GM18861 (cell line): ENCODE measurements at regions not wholly inside any gene's neighbourhood (a gene's known extent, or its start where the extent isn't known, plus 50 kb on each side); places are given as distances from the start of the nearest gene placed in this dataset.
"Not testable (repeated sequence)": the region's sequence is repeated elsewhere in the genome, so short reads cannot be mapped to it uniquely, and the experiment has no call there.

Experiments
- ATAC-seq: cut with Tn5 transposase; IDR thresholded peaks from one replicate; pipeline ENCODE4 v1.9.1; 2021; ENCODE audit not compliant: unreplicated experiment

DNA sequence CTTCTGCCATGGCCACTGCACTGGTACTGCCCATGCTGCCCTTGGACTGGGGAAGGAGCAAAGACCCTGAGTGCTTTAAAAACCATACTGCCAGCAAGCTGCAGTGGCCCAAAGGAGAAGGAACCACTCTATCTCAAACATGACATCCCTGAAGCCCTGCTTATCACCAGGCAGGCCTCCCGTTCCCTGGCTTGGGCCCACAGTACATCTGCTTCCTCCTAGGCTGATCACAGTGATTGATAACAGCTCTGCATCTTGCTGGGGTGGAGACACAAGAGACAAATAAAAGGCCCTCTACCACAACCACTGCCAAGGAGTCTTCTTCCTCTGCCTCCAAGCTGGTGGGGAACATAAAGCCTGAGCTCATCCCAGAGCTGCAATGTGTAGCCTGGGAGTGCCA lies 567.5 kb downstream of the TRHDE start:
- ATAC-seq: no peak

DNA sequence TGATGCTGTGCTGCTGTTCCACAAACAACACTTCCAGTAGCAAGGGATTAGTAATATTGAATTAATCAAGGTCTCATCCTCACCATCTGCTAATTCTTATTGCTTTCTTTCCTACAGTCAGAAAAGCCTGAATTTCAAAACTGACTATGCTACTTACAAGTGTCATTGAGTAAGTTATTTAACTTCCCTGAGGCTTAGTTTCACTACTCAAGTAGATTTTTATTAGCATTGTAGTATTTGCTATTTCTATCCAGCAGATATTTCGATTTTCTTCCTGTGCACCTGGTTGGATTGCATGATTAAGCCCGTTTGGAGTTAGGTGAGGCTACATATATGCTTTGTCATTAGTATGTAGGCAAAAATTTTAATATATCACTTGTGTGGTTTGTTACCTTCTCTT lies 591.5 kb downstream of the TRHDE start:
- ATAC-seq: no peak

- ATAC-seq: no peak
Observed at GRCh38 chr12:72865921-72866320, 593.8 kb downstream of the TRHDE start.

- no peak for ATAC-seq
Observed at GRCh38 chr12:72869024-72869423, 596.9 kb downstream of the TRHDE start.

- no peak for ATAC-seq
Observed at GRCh38 chr12:72872238-72872887, 600.2 kb downstream of the TRHDE start.

DNA sequence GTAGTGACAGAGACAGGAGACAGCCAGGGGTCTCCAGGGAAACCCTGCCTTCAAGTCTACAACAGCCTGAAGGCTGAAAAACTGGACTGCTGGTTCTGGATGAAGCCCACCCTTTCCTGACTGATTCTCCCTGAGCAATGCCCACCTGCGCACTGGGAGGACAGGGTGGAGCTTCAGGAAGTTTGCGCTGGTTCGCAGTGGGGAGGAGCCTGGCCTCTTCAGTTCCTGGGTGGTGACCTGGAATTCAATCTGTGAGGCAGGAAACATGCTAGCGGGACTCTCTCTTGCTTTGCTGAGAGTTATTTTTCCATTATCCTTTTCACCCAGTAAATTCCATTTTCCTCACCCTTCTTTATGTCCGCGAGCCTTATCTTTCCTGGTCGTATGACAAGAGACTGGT lies 600.8 kb downstream of the TRHDE start:
- no peak for ATAC-seq

- no peak for ATAC-seq
Observed at GRCh38 chr12:72876092-72876491, 603.9 kb downstream of the TRHDE start.

- ATAC-seq: no peak
Observed at GRCh38 chr12:72888693-72889092, 616.5 kb downstream of the TRHDE start.

GRCh38 chr12:72889791-72890190 lies 617.6 kb downstream of the TRHDE start:
- no peak for ATAC-seq

DNA sequence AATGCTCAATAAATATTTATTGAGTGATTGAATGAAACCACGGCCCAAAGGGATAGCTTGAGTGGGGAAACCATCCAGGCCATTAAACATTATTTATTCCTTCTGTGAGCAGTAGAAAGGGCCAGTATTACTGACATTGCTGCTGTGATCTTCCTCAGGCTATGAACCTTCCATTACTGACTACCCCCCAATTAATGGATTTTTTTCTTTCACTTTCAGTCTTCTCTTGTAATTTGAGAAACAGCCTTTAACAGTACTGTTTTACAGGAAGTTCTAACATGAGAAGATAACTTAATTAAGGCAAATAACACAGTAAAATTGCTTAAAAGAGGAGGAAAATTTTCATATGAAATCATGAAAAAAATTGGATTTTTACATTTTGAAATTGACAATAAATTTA lies 629.5 kb downstream of the TRHDE start:
- ATAC-seq: no peak

DNA sequence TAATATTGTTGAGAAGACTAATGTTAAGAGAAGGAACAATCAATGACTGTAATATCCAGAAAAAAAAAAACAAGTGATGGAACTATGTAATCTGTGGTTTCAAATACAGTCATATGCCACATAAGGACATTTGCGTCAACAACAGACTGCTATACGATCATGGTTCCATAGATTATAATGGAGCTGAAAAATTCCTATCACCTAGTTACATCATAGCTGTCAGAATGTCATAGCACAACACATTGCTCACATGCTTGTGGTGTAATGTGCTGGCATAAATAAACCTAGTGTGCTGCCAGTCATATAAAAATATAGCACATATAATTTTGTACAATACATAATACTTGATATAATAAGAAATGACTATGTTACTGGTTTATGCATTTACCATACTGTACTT lies 653.5 kb downstream of the TRHDE start:
- no peak for ATAC-seq

- ATAC-seq: not testable (repeated sequence)
Observed at GRCh38 chr12:72931838-72932237, 659.7 kb downstream of the TRHDE start.

DNA sequence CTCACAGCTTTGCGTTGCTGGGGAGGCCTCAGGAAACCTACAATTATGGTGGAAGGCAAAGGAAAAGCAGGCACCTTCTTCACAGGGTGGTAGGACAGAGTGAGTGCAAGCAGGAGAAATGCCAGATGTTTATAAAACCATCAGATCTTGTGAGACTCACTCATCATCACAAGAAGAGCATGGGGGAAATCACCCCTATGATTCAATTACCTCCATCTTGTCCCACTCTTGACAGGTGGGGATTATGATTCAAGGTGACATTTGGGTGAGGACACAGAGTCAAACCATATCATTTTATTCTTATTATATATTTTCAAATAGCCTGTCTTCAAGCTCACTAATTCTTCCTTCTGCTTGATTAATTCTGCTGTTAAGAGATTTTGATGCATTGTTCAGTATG lies 665.3 kb downstream of the TRHDE start:
- no peak for ATAC-seq

DNA sequence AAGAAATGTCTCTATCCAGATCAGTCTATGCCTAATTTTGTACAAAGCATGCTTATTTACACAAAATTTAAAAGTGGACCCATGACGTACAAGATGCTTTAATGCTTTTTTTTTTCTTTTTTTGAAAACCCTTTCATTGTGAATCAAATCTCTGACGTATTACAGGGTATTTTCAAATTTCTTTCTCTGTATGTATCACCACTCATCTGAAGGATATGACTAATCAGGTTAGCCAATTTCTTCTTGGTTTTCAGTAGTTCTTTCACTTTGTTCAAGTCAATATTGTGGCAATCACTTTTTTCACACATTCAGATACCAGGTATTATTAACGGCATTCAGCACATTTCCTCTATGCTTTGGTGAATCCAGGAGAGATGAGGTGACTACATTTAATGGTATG lies 685.3 kb downstream of the TRHDE start:
- ATAC-seq: no peak

DNA sequence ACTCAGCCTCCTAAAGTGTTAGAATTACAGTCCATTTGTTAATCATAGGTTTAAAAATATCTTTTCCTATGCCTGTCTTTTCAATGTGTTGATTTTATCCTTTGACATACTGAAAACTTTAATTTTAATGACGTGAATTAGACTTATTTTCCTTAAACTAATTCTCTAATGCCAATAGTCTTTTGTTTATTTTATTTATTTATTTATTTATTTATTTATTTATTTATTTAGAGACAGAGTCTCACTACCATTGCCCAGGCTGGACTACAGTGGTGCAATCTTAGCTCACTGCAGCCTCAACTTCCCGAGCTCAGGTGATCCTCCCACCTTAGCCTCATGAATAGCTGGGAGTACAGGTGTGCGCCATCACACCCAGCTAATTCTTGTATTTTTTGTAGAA lies 694.5 kb downstream of the TRHDE start:
- no peak for ATAC-seq

- no peak for ATAC-seq
Observed at GRCh38 chr12:72974954-72975555, 702.9 kb downstream of the TRHDE start.

DNA sequence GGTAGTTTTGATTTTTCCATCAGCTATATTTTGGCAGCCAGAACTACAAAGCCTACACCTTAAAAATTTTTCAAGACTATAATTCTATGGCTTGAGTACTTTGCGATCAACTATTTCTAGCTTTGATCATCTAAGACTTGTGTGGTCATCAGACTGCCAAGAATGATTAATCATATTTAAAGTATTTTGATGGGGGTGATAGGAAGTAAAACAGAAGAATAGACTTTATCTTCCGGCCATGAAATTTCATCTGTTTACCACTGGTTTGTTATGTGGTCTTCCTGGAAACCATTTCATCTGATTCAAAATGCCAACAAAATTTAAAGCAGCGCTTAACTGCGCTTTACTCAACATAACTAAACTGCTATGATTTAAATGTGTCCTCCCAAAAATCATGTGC lies 706.8 kb downstream of the TRHDE start:
- ATAC-seq: no peak

- ATAC-seq: no peak
Observed at GRCh38 chr12:72982356-72982755, 710.2 kb downstream of the TRHDE start.

GRCh38 chr12:72986963-72987362 lies 714.8 kb downstream of the TRHDE start:
- no peak for ATAC-seq

DNA sequence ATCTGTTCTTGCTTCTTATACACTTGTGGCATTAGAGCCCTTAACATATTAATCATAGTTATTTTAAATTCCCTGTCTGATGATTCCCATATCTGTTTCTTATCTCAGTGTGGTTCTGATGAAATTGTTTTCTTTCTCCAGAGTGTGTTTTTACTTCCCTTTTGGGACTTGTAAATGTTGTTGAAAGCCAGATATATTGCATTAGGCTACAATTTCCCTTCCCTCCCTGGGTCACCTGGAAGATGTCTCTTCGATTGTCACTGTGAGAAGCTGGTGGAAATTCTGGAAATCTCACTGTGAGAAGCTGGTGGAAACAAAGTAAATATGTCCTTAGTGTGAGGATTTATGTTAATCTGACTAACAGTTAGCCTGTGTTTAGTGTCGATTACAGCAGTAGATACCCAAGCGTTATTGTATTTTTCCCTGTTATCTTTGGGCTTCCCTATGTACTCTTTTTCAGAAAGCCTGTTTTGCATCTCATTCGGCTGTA lies 717.3 kb downstream of the TRHDE start:
- no peak for ATAC-seq

DNA sequence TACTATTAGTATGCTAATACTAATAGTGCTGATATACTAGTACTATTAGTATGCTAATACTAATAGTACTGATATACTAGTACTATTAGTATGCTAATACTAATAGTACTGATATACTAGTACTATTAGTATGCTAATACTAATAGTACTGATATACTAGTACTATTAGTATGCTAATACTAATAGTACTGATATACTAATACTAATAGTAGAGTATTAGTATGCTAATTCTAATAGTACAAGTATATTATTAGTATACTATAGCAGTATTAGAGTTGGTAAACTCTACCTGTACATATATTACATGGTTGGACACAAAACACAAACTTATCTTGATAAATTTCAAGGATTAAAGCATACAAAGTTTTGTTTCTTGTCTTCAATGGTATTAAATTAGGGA lies 722.9 kb downstream of the TRHDE start:
- ATAC-seq: not testable (repeated sequence)

DNA sequence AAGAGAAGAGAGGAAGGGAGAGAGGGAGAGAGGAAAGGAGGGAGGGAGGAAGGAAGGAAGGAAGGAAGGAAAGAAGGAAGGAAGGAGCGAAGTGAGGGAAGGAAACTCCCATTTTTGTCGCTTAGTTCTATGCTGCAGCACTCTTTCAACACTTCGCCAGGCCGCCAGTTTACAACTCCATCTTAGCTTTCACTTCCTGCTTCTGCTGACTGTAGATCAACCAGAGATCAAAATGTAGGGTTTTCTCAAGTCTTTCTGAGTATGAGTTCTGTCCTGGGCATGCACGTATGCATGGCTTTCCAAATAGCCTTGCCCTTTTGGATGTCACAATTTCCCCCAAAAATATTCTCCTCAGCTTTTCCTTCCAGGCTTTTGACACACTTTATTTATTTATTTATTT lies 723.4 kb downstream of the TRHDE start:
- no peak for ATAC-seq

- not testable (repeated sequence) for ATAC-seq
Observed at GRCh38 chr12:73001806-73002205, 729.6 kb downstream of the TRHDE start.
